ENCODE measurements at regions not wholly inside any gene's neighbourhood (a gene's known extent, or its start where the extent isn't known, plus 50 kb on each side); places are given as distances from the start of the nearest gene placed in this dataset.

- Histone ChIP-seq H3K27me3 (replicated peaks in 1 of 4; ENCODE audit: control extremely low read depth in 1 of 4, control insufficient read depth in 3 of 4, insufficient read depth in 4 of 4, low read length in 3 of 4) (no peaks in the 10 kb centered on the region), H2AFZ (ENCODE audit: insufficient read depth, low read depth, low read length, poor library complexity, severe bottlenecking) (no peak overlapping the region), H4K20me1 (ENCODE audit: control insufficient read depth, insufficient read depth, low read length, poor library complexity, severe bottlenecking) (no peaks in the 10 kb centered on the region), H3K4me1 (ENCODE audit: control insufficient read depth in 2 of 2, insufficient read depth in 2 of 2, low read length in 2 of 2) (peaks cover 2 to 19% of the 10 kb centered on the region in 2 donors), H3K9ac (ENCODE audit: low read length) (no peak overlapping the region), H3K36me3 (replicated peaks in 1 of 2; ENCODE audit: control extremely low read depth in 1 of 2, control insufficient read depth in 1 of 2, extremely low read depth in 1 of 2, insufficient read depth in 2 of 2, low read length in 1 of 2) (no peaks in the 10 kb centered on the region), H3K9me3 (ENCODE audit: control extremely low read depth in 1 of 3, control insufficient read depth in 2 of 3, insufficient read depth in 1 of 3, low read length in 2 of 3) (no peaks in the 10 kb centered on the region), H3K4me3 (ENCODE audit: control extremely low read depth in 1 of 5, extremely low read depth in 1 of 5, insufficient read depth in 1 of 5, low read depth in 2 of 5, low read length in 4 of 5) (no peak overlapping the region), H3K27ac (ENCODE audit: low read length in 2 of 2) (no peak overlapping the region), H3K4me2 (replicated peaks; ENCODE audit: low read depth, low read length, poor library complexity, severe bottlenecking) (no peak overlapping the region), H3K79me2 (ENCODE audit: control insufficient read depth, insufficient read depth, low read length) (no peaks in the 10 kb centered on the region)
- CTCF ChIA-PET, result no interaction called here
- peak; percentile 28 for ATAC-seq (ENCODE audit: low read depth)
- Mint-ChIP-seq H3K4me1 (peaks cover 24% of the 10 kb centered on the region), H3K4me3 (no peak overlapping the region), H3K27me3 (no peaks in the 10 kb centered on the region), H3K27ac (peak overlapping the region; percentile 38), H3K9me3 (ENCODE audit: insufficient read depth) (peaks cover 7% of the 10 kb centered on the region)
- peak; percentile 52 for DNase-seq
- intact Hi-C loops (cut with micrococcal nuclease), result no loop called here
- no peak for TF ChIP-seq EZH2 (IDR thresholded peaks at IDR 0.05; ENCODE audit: borderline replicate concordance, insufficient read depth, low read depth, low read length, poor library complexity, severe bottlenecking)
- no peak for TF ChIP-seq CTCF (IDR thresholded peaks at IDR 0.05)
- no CpG with 5 or more reads among the region's 3 CpGs for WGBS (ENCODE audit: insufficient coverage)
- POLR2A ChIA-PET, result no interaction called here
Observed at GRCh38 chr17:13862346-13862745, 207.0 kb upstream of the COX10 start.

GRCh38 chr17:13863436-13863835 is 205.9 kb upstream of the COX10 start:
- intact Hi-C loops (cut with micrococcal nuclease), result no loop called here
- WGBS (ENCODE audit: insufficient coverage), result no CpG with 5 or more reads among the region's 3 CpGs

More at GRCh38 chr17:13863436-13863835, 205.9 kb upstream of the COX10 start:
- H3K9me3 ChIP-seq (ENCODE audit: control extremely low read depth in 1 of 3, control insufficient read depth in 2 of 3, insufficient read depth in 1 of 3, low read length in 2 of 3), result no peaks in the 10 kb centered on the region
- no peaks in the 10 kb centered on the region for H3K36me3 ChIP-seq (replicated peaks in 1 of 2; ENCODE audit: control extremely low read depth in 1 of 2, control insufficient read depth in 1 of 2, extremely low read depth in 1 of 2, insufficient read depth in 2 of 2, low read length in 1 of 2)
- POLR2A ChIA-PET, result no interaction called here
- TF ChIP-seq EZH2 (IDR thresholded peaks at IDR 0.05; ENCODE audit: borderline replicate concordance, insufficient read depth, low read depth, low read length, poor library complexity, severe bottlenecking) (no peak), CTCF (IDR thresholded peaks at IDR 0.05) (no peak)
- no peaks in the 10 kb centered on the region for H4K20me1 ChIP-seq (ENCODE audit: control insufficient read depth, insufficient read depth, low read length, poor library complexity, severe bottlenecking)
- peaks cover 24% of the 10 kb centered on the region for H3K4me1 Mint-ChIP-seq
- H3K27me3 Mint-ChIP-seq, result no peaks in the 10 kb centered on the region
- CTCF ChIA-PET, result no interaction called here
- peaks cover 2 to 19% of the 10 kb centered on the region in 2 donors for H3K4me1 ChIP-seq (ENCODE audit: control insufficient read depth in 2 of 2, insufficient read depth in 2 of 2, low read length in 2 of 2)
- no peak overlapping the region for H3K4me3 Mint-ChIP-seq
- H3K9ac ChIP-seq (ENCODE audit: low read length), result no peak overlapping the region
- H3K27ac Mint-ChIP-seq, result no peak overlapping the region
- H3K4me2 ChIP-seq (replicated peaks; ENCODE audit: low read depth, low read length, poor library complexity, severe bottlenecking), result no peak overlapping the region
- H2AFZ ChIP-seq (ENCODE audit: insufficient read depth, low read depth, low read length, poor library complexity, severe bottlenecking), result no peak overlapping the region
- H3K27ac ChIP-seq (ENCODE audit: low read length in 2 of 2), result no peak overlapping the region
- DNase-seq (no peak), ATAC-seq (ENCODE audit: low read depth) (no peak)
- H3K4me3 ChIP-seq (ENCODE audit: control extremely low read depth in 1 of 5, extremely low read depth in 1 of 5, insufficient read depth in 1 of 5, low read depth in 2 of 5, low read length in 4 of 5), result no peak overlapping the region
- peaks cover 6% of the 10 kb centered on the region for H3K9me3 Mint-ChIP-seq (ENCODE audit: insufficient read depth)
- no peaks in the 10 kb centered on the region for H3K27me3 ChIP-seq (replicated peaks in 1 of 4; ENCODE audit: control extremely low read depth in 1 of 4, control insufficient read depth in 3 of 4, insufficient read depth in 4 of 4, low read length in 3 of 4)
- no peaks in the 10 kb centered on the region for H3K79me2 ChIP-seq (ENCODE audit: control insufficient read depth, insufficient read depth, low read length)

Data from B cell (primary cell).